ENCODE measurements at regions not wholly inside any gene's neighbourhood (a gene's known extent, or its start where the extent isn't known, plus 50 kb on each side); places are given as distances from the start of the nearest gene placed in this dataset.
"Not testable (repeated sequence)": the region's sequence is repeated elsewhere in the genome, so short reads cannot be mapped to it uniquely, and the experiment has no call there.

- no peak for DNase-seq (ENCODE audit: low read depth in 1 of 2, low spot score in 1 of 2)
Measured at GRCh38 chr10:8278099-8278498, 223.6 kb downstream of the GATA3 start.

DNA sequence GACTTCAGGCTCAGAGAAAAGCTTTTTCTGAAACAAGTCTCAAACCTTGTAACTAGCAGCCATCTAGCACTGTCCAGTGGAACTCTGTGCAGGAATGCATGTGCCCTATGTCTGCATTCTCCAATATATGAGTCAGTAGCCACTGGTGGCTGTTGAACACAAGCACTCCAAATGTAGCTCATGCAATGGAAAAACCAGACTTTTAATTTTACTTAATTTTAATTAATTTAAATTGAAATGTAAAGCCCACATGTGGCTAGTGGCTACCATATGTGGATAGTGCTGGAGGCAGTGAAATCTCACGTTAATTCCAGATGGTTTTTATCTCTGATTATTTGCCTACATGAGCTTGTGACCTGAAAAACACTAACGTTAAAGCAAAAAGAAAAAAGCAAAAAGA lies 225.1 kb downstream of the GATA3 start:
- DNase-seq (ENCODE audit: low read depth in 1 of 2, low spot score in 1 of 2), result no peak

DNA sequence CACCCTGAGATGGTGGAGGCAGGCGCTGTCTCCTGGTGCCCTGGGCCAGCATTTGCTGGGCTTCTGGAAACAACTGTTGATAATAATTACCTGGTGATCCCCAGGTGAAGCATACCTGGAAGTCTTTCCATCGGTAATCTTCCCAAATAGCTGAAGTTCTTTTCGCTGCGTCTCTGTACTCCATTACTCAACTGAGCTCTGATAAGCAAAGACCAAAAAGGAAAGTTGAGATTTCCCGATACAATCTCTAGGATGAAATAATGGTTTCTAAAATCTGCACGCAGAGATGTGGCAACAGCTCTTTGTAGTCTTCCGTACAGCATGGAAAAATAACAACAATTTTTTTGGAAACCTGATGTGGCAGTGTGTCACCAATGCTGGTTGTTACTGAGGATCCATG lies 226.5 kb downstream of the GATA3 start:
- DNase-seq (ENCODE audit: low read depth in 1 of 2, low spot score in 1 of 2), result no peak

GRCh38 chr10:8282340-8282739 lies 227.9 kb downstream of the GATA3 start:
- no peak for DNase-seq (ENCODE audit: low read depth in 1 of 2, low spot score in 1 of 2)

DNA sequence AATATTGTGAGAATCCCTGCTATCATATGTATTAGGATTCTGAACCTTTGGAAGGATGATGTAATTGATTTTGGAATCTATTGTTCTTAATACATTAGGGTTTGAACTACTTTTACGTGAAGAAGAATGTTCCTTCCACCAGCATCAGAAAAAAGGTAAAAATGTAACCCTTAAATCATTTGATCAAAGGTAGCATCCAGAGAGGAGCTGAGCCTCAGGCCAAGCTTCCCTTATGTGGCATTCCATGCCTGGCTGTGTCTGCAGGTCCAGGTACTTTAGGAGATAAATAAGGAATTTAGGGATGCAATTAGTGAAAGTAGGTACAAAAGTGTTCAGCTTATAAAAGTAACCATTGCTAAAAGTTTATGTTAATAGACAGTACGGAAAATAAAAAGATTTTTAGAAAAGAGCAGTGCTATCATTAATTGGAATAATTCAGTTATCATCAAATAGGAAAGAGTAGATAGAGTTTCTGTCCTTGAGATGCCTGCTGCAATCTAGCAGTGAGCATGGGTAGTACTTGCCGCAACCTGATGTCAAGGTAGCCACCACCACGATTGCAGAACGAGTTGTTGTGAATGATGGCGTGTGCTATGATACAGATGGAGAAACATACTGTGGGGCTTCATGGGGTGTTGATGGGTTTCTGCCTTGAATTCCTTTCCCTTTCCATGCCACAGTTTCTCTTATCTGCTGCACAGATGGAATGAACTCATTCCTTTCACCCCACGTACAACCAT lies 228.8 kb downstream of the GATA3 start:
- DNase-seq (ENCODE audit: low read depth in 1 of 2, low spot score in 1 of 2), result no peak

DNA sequence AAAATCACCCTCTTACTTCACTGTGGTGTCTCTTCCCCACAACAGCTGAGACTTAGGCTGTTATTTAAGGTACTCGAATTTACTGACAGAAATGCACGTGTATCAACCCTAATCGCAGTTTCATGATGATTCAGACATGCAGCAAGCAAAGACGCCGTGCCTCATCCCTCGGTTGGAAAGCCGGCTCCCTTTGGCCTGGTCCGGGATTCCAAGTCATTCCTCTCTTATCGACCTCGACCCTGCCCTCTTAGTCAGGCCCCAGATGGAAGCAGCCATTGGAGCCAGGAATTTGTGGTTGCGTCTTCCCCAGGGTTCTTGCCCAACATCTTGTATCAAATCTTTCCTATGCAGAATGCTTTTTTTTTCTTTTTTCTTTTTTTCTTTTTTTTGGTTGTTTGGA lies 229.5 kb downstream of the GATA3 start:
- DNase-seq (ENCODE audit: low read depth in 1 of 2, low spot score in 1 of 2), result no peak

DNA sequence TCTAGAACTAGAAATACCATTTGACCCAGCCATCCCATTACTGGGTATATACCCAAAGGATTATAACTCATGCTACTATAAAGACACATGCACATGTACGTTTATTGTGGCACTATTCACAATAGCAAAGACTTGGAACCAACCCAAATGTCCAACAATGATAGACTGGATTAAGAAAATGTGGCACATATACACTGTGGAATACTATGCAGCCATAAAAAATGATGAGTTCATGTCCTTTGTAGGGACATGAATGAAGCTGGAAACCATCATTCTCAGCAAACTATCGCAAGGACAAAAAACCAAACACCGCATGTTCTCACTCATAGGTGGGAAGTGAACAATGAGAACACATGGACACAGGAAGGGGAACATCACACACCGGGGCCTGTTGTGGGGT lies 231.5 kb downstream of the GATA3 start:
- not testable (repeated sequence) for DNase-seq (ENCODE audit: low read depth in 1 of 2, low spot score in 1 of 2)

DNA sequence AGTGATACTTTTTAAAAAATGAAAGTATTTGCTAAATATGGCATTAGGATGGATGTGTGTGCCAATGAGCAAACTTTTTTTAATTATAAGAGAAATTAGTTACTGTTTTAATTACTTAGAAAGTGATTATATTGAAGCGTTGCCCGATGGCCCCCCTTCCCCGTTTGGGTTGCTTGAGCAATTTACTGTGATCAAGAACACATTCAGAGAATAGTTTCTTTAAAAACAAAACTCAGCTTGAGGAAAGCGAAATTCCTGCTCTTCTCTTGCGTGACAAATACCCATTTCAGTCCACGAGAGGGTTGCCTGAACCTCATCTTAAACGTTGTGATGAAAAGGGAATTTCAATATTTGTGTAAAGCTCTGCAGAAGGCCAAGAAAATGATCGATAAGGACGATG lies 234.1 kb downstream of the GATA3 start:
- DNase-seq (ENCODE audit: low read depth in 1 of 2, low spot score in 1 of 2), result no peak

DNA sequence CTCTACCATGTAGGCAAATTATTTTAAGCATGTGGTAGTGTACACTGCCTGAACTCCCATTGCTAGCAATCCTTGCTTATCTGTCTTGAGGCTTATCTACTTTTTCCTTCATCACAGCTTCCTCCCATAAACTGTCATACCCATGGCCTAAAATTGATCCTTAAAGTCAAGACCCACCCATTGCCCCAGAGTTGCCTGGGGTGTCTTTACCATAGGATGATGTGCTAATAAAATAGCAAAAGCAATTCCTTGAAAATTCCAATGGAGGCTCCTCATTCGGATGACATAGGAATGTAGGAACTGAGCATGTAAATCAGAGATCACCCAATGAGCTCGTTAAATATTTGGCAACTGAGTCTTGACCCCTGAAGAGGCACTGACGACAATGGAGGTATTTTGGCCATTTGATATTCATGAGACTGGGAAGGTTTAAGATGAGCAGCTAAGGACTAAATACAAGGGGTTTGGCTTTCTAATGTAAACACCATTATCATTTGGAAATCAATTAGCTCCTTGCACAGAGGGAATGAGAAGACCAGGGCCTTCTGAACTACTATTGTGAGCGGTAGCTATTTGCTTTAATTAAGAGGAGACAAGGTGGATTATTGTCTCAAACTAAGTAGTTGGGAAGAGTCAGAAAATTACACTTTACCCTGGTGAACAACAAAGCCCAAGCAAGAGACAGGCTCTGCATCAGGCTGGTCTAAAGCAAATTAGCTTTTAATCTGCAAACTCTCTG lies 234.9 kb downstream of the GATA3 start:
- no peak for DNase-seq (ENCODE audit: low read depth in 1 of 2, low spot score in 1 of 2)

DNA sequence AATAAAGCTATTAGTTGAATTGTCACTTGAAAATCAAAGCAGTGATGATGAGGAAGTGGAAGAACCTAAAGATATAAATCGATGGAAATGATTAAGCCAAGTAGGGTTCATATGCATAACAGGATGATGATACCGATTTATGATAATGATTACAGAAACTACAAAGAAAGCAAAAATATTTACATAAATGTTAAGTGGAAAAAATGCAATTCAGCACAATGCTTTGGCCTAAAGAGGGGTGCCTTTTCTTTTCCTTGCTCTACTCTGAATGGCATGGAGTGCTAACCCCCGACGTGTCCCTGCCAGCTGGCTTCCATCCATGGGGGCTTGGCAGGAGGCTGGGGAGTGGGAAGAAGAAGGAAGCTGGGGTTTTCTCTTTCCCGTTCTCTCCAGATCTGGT lies 240.3 kb downstream of the GATA3 start:
- no peak for DNase-seq (ENCODE audit: low read depth in 1 of 2, low spot score in 1 of 2)

DNA sequence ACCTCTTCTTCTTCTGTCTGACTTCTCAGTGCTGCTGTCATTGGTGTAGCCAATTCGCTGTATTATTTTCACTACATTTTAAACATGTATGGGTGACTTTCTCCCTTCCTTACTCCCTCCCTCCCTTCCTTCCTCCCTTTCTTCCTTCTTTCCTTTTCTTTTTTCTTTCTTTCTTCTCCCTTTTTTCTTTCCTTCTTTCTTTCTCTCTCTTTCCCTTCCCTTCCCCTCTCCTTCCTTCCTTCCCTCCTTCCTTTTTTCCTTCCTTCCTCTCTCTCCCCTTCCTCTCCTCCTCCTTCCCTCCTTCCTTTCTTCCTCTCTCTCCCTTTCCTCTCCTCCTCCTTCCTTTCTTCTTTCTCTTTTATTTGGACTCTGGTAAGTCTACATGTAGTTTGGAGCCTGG lies 240.8 kb downstream of the GATA3 start:
- DNase-seq (ENCODE audit: low read depth in 1 of 2, low spot score in 1 of 2), result no peak

DNA sequence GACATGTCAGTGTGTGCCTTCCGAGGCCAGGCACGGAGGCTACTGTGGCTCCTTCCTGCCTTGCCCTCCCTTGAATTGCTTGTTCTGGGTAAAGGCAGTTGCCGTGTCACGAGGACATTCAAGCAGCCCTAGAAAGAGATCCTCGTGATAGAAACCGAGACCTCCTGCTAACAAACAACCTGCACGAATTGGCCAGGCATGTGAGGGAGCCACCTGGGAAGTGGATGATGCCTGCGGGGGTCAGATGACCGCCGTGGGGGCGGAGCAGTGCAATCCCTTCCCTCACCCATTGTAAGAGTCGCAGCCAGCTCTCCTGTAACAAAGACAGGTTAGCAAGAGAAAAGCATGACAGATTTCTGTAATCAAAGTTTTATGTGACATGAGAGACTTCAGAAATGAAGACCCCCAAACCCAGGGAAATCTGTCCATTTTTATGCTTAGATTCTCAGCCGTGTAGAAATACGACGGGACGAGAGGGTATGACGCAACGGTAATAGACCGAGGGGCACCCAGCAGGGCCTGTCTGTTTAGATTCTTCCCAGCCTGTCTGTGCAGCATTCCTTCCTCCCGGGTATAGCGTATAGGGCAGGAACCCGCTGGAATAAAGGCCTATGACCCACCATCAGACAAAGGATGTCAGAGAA lies 241.7 kb downstream of the GATA3 start:
- DNase-seq (ENCODE audit: low read depth in 1 of 2, low spot score in 1 of 2), result no peak

DNA sequence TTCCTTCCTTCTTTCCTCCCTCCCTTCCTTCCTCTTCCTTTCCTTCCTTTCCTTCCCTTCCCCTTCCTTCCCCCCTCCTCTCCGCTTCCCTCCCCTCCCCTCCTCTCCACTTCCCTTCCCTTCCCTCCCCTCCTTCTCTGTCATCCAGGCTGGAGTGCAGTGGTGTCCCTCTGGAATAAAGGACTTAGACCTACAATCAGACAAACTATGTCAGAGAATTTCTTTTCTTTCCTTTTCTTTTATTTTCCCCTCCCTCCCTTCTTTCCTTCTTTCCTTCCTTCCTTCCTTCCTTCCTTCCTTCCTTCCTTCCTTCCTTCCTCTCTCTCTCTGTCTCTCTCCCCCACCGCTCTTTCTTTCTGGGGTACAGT lies 242.2 kb downstream of the GATA3 start:
- DNase-seq (ENCODE audit: low read depth in 1 of 2, low spot score in 1 of 2), result no peak

DNA sequence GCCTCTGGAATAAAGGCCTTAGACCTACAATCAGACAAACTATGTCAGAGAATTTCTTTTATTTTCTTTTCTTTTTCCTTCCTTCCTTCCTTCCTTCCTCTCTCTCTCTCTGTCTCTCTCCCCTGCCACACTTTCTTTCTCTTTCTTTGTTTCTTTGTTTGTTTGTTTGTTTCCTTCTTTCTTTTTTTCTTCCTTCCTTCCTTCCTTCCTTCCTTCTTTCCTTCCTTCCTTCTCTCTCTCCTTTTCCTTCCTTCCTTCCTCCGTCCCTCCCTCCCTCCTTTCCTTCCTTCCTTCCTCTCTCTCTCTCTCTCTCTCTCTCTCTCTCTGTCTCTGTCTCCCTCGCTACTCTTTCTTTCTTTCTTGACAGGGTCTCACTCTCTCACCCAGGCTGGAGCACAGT lies 242.6 kb downstream of the GATA3 start:
- DNase-seq (ENCODE audit: low read depth in 1 of 2, low spot score in 1 of 2), result no peak

DNA sequence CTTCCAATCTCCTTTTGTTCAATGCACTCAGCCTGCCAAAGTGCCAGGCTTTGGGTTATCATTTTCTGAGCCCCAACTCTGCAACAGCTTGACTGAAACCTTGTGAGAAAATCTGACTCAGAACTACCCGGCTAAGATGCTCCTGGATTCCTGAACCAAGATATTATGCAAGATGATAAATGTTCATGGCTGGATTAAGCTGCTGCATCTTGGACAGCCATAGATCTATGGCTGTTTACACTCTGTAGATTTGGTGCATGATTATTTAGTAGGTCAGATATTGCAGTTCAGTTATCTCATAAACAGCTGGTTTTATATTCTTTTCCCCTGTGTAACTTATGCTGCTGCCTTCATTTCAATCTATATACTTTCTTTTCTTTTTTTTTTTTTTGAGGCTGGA lies 243.5 kb downstream of the GATA3 start:
- DNase-seq (ENCODE audit: low read depth in 1 of 2, low spot score in 1 of 2), result no peak

- DNase-seq (ENCODE audit: low read depth in 1 of 2, low spot score in 1 of 2), result no peak
Measured at GRCh38 chr10:8298896-8299570, 244.5 kb downstream of the GATA3 start.

DNA sequence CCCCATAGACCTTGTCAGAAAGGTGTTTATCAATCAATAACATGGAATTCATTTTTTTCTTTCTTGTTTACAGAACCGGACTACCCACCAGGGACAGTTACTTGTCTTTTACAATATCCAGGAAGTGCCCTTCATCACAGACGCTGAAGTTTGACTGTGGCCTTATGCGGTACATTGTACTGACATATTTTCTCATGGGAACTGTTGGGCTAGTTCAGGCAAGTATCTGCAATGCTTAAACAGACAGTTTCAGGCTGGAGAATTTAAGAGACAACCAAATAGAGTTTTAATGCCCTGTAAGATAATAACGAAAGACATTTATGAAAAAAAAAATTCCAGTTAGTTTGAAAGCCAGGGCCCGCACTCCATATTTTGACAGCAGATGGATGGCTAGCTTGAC lies 246.4 kb downstream of the GATA3 start:
- DNase-seq (ENCODE audit: low read depth in 1 of 2, low spot score in 1 of 2), result no peak

GRCh38 chr10:8301333-8301732 lies 246.8 kb downstream of the GATA3 start:
- DNase-seq (ENCODE audit: low read depth in 1 of 2, low spot score in 1 of 2), result no peak

- DNase-seq (ENCODE audit: low read depth in 1 of 2, low spot score in 1 of 2), result no peak
Measured at GRCh38 chr10:8301831-8302230, 247.3 kb downstream of the GATA3 start.

DNA sequence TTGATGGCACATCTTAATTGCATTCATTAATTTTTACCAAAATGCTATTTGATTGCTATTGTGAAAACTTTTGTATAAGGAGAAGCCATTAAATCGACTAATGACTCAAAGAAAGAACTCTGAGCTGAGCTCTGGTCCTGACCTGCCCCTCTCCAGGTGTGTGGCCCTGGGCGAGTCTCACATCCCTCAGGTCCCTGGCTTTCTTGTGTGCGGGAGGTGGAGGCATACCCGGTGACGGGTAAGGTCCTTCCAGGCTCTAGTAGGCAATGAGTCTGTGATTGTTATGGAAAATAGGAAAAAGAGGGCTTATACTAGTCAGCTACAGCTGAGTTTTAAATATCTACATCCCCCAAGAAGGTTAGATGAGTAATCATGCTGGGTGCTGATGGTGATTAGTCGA lies 248.1 kb downstream of the GATA3 start:
- DNase-seq (ENCODE audit: low read depth in 1 of 2, low spot score in 1 of 2), result no peak

DNA sequence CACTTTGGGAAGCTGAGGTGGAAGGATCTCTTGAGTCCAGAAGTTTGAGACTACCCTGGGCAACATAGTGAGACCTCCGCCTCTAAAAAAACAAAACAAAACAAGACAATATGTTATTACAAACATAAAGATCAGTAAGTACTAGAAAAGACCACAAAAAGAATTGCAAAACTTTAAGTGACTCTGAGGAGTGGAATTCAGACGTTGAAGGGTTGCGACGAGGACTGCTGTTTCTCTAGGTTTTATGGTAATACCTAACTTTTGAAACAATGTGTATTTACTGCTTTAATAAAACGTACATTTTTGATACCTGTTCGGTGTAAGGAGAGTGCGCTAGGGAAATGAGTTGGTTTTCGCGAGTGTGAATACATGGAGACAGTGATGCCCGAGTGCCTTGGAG lies 250.4 kb downstream of the GATA3 start:
- no peak for DNase-seq (ENCODE audit: low read depth in 1 of 2, low spot score in 1 of 2)

Data from activated T-helper 1 cell treated with anti-CD3 and anti-CD28 coated beads, Interleukin-2, amount 50 U/mL, for 16 hours (primary cell).